SHP77 treated with DMSO at 0.1 percent for 48 hours (cell line): ENCODE measurements at regions not wholly inside any gene's neighbourhood (a gene's known extent, or its start where the extent isn't known, plus 50 kb on each side); places are given as distances from the start of the nearest gene placed in this dataset.

Experiments
- DNase-seq: peaks from one replicate; lab custom pipeline; 2025; lab: John Stamatoyannopoulos, UW

- no peak for DNase-seq
These were observed 207.5 kb upstream of the HS3ST5 start for GRCh38 chr6:114550316-114550715.

DNA sequence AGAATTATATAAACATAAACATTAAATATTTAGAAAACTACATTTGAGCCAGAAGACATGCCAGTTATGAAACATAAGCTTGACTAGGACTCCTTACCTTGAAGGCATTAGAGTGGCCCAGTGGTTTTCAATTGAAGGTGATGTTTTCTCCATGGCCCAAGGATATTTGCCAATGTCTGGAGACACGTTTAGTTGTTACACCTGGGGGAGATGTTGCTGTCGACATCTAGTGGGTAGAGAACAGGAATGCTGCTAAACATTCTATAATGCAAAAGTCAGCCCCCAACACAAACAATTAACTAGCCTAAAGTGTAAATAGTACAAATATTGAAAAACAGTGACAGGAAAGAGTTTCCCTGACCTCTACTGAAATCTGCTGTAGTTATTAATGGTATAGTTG, 200.9 kb upstream of the HS3ST5 start:
- DNase-seq = no peak

DNA sequence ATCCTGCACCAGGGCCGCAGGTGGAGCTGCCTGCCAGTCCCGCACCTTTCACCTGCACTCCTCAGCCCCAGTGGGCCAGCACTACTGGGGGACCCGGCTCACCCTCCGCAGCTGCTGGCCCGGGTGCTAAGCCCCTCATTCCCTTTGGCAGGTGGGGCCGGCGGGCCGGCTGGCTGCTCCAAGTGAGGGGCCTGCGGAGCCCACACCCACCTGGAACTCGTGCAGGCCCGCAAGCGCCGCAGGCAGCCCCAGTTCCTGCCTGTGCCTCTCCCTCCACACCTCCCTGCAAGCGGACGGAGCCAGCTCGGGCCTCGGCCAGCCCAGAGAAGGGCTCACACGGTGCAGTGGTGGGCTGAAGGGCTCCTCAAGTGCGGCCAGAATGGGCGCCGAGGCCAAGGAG, 199.0 kb upstream of the HS3ST5 start:
- no peak for DNase-seq

DNA sequence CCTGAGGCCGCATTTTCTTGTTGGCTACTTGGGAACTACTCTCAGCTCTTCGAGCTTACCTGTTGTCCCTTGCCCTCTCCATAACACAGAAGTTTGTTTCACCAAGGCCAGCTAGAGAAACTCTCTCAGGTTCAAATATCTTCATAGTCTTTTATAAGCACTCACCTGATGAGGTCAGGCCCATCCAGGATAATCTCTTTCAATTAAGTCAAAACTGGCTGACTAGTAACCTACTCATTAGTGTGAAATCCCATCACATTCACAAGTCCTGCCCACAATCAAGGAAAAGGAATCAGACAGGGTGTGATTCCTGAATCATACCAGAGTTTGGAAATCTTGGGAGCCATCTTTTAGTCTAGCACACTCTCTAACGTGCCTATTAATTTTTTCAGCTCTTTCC, 195.2 kb upstream of the HS3ST5 start:
- no peak for DNase-seq

- DNase-seq = no peak
These were observed 192.0 kb upstream of the HS3ST5 start for GRCh38 chr6:114534813-114535212.

DNA sequence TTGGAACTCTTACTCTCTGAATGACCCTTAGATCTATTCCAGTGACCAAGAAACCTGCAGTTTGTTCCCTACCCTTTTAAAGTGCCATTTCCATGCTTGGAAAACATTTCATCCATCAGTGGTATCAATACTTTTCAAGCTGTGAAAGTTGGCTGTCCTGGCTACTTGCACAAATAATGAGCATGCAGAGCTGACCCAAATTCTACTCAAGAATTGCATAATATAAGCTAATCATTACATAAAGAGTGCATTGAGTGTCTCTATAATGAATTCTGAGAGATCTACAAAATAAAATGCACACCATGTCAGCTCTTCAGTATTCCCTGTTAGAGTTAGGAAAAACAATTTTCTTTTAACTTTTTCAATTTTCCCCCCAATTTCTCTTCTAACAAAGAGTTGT, 181.3 kb upstream of the HS3ST5 start:
- no peak for DNase-seq

DNA sequence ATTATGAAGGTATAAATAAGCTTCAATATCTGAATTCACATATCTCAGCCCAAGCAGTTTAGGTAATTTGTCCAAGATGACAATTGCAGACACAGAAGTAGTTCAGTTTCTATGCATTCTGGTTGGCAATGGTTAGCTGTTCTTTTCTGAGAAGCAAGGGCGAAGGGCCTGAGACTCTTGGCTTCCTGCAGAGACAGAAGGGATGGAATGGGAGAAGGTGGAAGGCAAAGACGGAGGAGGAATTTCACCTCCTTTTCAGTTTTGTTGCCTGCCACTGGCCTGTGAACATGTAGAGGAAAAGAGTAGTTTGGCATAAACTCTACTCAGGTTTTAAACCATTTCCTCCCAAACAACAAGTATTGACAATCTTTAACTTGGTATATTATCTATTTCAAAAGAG, 180.7 kb upstream of the HS3ST5 start:
- DNase-seq = no peak

GRCh38 chr6:114521926-114522325, 179.1 kb upstream of the HS3ST5 start:
- DNase-seq = no peak

- no peak for DNase-seq
These were observed 178.2 kb upstream of the HS3ST5 start for GRCh38 chr6:114520976-114521375.

DNA sequence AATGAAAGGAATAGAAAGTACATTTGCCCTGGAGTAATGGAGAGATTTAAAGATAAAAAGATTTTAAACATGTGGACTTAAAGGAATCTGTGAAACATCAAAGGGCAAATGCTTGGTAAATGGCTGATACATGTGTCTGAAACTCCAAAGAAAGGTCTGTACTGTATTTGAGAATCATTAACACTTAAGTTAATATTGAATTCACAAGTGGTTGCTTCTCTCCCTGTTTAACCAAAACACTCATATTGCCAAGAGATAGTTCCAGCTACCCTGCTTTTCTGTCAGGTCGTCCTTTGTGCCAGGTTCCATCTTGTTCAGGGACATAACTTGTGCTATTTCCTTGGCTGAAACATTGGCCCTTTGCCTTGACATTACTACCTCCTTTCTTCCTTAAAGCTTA, 171.3 kb upstream of the HS3ST5 start:
- DNase-seq = no peak

- no peak for DNase-seq
These were observed 128.6 kb upstream of the HS3ST5 start for GRCh38 chr6:114471450-114471849.

- DNase-seq = no peak
These were observed 125.1 kb upstream of the HS3ST5 start for GRCh38 chr6:114467931-114468330.

DNA sequence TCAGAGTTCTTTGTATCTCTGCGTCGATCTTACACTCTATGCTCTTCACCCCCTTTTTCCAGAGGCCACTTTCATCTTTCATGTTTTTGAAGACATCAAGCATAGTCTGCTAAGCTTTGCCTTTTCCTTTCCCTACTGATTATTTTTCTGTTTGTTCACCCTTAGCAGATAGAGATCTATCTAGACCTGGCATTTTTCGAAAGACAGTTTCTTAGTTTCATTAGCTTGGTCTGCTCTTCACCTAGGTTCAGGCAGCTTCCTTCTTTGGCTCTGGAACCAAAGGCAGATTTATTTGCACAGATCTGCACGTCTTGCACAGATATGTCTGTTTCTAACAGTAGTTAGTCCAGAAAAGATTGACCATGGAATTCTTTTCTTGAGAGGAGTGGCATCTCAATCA, 122.7 kb upstream of the HS3ST5 start:
- DNase-seq = no peak

GRCh38 chr6:114453737-114454276, 111.0 kb upstream of the HS3ST5 start:
- no peak for DNase-seq

GRCh38 chr6:114452785-114453401, 110.1 kb upstream of the HS3ST5 start:
- DNase-seq = peak; percentile 50

- DNase-seq = no peak
These were observed 107.8 kb upstream of the HS3ST5 start for GRCh38 chr6:114450631-114451030.

- DNase-seq = no peak
These were observed 106.8 kb upstream of the HS3ST5 start for GRCh38 chr6:114449659-114450058.

DNA sequence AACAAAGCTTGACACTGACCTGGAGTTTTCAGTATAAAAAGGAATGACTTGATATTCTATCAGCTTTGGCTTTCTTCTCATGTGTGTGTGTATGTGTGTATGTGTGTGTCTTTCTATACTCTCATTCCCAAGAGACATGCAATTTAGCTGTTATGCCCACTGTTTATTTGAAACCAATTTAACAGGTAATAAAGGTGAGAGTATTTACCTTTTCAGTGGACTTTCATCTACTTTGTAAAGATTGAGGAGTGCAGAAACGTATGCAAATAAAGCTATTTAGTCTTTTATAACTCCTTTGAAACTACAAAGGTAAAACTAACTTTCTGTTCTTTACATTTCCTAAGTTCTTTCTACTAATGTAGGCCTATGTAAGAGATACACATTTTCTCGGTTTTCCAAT, 103.5 kb upstream of the HS3ST5 start:
- no peak for DNase-seq

GRCh38 chr6:114445846-114446245, 103.0 kb upstream of the HS3ST5 start:
- no peak for DNase-seq

DNA sequence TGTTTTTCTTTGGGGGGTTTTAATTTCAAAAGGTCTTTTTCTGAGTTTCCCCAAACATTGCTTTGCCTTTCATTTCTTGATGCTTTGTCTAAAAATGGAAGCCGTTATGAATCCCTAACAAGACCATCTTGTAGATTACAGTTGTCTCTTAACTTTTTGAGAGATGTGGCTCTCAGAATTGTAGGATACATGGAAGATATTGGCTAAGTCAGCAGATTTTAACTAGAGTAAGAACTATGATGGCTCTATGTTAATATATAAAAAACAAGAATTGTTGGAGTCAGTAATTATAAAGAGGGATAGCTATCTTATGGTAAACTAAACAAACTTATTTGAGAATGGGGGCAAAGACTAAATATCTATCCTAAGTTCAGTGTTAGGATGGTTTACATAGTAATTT, 96.6 kb upstream of the HS3ST5 start:
- no peak for DNase-seq

GRCh38 chr6:114437235-114437634, 94.4 kb upstream of the HS3ST5 start:
- no peak for DNase-seq

GRCh38 chr6:114436691-114437090, 93.9 kb upstream of the HS3ST5 start:
- DNase-seq = no peak

- DNase-seq = no peak
These were observed 93.2 kb upstream of the HS3ST5 start for GRCh38 chr6:114435985-114436384.

DNA sequence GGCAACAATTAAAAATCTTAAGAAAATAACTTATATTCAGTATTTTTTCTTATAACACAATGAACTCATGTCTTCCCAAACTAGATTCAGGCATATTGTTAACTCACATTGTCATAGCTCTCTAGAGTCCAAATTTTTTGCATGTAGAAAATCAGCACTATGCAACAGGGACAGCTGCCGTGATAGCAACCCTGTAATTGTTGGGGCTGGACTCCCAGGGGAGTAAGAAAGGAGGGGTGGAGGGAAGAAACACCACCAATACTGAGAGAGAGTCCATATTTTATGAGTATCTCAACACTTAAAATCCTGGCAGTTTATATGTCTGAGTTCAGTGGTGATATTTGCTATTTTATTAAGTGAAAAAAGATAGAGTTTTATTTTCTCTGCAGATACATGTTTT, 89.6 kb upstream of the HS3ST5 start:
- no peak for DNase-seq
